GM18508 (cell line): ENCODE measurements at regions not wholly inside any gene's neighbourhood (a gene's known extent, or its start where the extent isn't known, plus 50 kb on each side); places are given as distances from the start of the nearest gene placed in this dataset.

ENCODE experiments used
- ATAC-seq: cut with Tn5 transposase; IDR thresholded peaks from one replicate; pipeline ENCODE4 v1.9.1; 2021; ENCODE audit warnings: moderate number of reproducible peaks; ENCODE audit not compliant: insufficient read depth, unreplicated experiment

GRCh38 chr2:41602341-41602740, 445.5 kb upstream of the PKDCC start:
- ATAC-seq, result no peak

- ATAC-seq, result no peak
These were observed 442.5 kb upstream of the PKDCC start for GRCh38 chr2:41605311-41605710.

GRCh38 chr2:41605914-41606313, 441.9 kb upstream of the PKDCC start:
- ATAC-seq, result no peak

- ATAC-seq, result no peak
These were observed 437.2 kb upstream of the PKDCC start for GRCh38 chr2:41610501-41611190.

- ATAC-seq, result no peak
These were observed 429.1 kb upstream of the PKDCC start for GRCh38 chr2:41618754-41619153.

GRCh38 chr2:41621095-41621494, 426.7 kb upstream of the PKDCC start:
- no peak for ATAC-seq

- no peak for ATAC-seq
These were observed 426.3 kb upstream of the PKDCC start for GRCh38 chr2:41621563-41621962.

GRCh38 chr2:41622301-41622700, 425.5 kb upstream of the PKDCC start:
- no peak for ATAC-seq

GRCh38 chr2:41626936-41627335, 420.9 kb upstream of the PKDCC start:
- ATAC-seq, result no peak

GRCh38 chr2:41634686-41635085, 413.1 kb upstream of the PKDCC start:
- ATAC-seq, result no peak

- ATAC-seq, result no peak
These were observed 402.9 kb upstream of the PKDCC start for GRCh38 chr2:41644936-41645335.

GRCh38 chr2:41647468-41648050, 400.3 kb upstream of the PKDCC start:
- ATAC-seq, result no peak

- no peak for ATAC-seq
These were observed 390.6 kb upstream of the PKDCC start for GRCh38 chr2:41657226-41657625.

GRCh38 chr2:41659758-41660157, 388.1 kb upstream of the PKDCC start:
- no peak for ATAC-seq

- ATAC-seq, result no peak
These were observed 385.4 kb upstream of the PKDCC start for GRCh38 chr2:41662461-41662860.

GRCh38 chr2:41663056-41663455, 384.8 kb upstream of the PKDCC start:
- no peak for ATAC-seq

GRCh38 chr2:41668529-41668928, 379.3 kb upstream of the PKDCC start:
- no peak for ATAC-seq

GRCh38 chr2:41678639-41679038, 369.2 kb upstream of the PKDCC start:
- ATAC-seq, result no peak

GRCh38 chr2:41686156-41686555, 361.7 kb upstream of the PKDCC start:
- no peak for ATAC-seq

- ATAC-seq, result no peak
These were observed 356.3 kb upstream of the PKDCC start for GRCh38 chr2:41691561-41691960.

- no peak for ATAC-seq
These were observed 353.2 kb upstream of the PKDCC start for GRCh38 chr2:41694536-41695049.
